Stimulated activated naive B cell treated with anti-CD40 and anti-IgM and Interleukin-4, amounts not matched to agents 10 μg/mL and 1 μg/mL and 100 μg/mL, for 72 hours (primary cell): ENCODE measurements at regions not wholly inside any gene's neighbourhood (a gene's known extent, or its start where the extent isn't known, plus 50 kb on each side); places are given as distances from the start of the nearest gene placed in this dataset.

Experiments used
- ATAC-seq, 2 donors: fragments of 150-1000 bp; cut with Tn5 transposase; replicated peaks; 2 replicates each; pipeline ENCODE4 v1.10.0; 2021; ENCODE audit warnings: moderate library complexity in 1 of 2
- DNase-seq: peaks from one replicate; pipeline ENCODE4 v3.0.0; 2021
- H3K27ac Mint-ChIP-seq: one replicate; pipeline ENCODE4 v1.8.0; 2022; ENCODE audit warnings: mild to moderate bottlenecking, mixed read lengths
- H3K27me3 Mint-ChIP-seq, 2 donors: one replicate each; pipeline ENCODE4 v1.8.0; 2022; ENCODE audit warnings: mixed read lengths in 2 of 2
- H3K36me3 Mint-ChIP-seq, 2 donors: one replicate each; pipeline ENCODE4 v1.8.0; 2022; ENCODE audit warnings: mixed read lengths in 2 of 2, mild to moderate bottlenecking in 1 of 2
- H3K4me1 Mint-ChIP-seq, 2 donors: one replicate each; pipeline ENCODE4 v1.8.0; 2022; ENCODE audit warnings: mixed read lengths in 2 of 2, mild to moderate bottlenecking in 1 of 2
- H3K4me3 Mint-ChIP-seq, 2 donors: one replicate each; pipeline ENCODE4 v1.8.0; 2022; ENCODE audit warnings: mild to moderate bottlenecking in 2 of 2, mixed read lengths in 2 of 2, moderate library complexity in 1 of 2
- H3K9me3 Mint-ChIP-seq, 2 donors: one replicate each; pipeline ENCODE4 v1.8.0; 2022; ENCODE audit warnings: mixed read lengths in 2 of 2, mild to moderate bottlenecking in 1 of 2

DNA sequence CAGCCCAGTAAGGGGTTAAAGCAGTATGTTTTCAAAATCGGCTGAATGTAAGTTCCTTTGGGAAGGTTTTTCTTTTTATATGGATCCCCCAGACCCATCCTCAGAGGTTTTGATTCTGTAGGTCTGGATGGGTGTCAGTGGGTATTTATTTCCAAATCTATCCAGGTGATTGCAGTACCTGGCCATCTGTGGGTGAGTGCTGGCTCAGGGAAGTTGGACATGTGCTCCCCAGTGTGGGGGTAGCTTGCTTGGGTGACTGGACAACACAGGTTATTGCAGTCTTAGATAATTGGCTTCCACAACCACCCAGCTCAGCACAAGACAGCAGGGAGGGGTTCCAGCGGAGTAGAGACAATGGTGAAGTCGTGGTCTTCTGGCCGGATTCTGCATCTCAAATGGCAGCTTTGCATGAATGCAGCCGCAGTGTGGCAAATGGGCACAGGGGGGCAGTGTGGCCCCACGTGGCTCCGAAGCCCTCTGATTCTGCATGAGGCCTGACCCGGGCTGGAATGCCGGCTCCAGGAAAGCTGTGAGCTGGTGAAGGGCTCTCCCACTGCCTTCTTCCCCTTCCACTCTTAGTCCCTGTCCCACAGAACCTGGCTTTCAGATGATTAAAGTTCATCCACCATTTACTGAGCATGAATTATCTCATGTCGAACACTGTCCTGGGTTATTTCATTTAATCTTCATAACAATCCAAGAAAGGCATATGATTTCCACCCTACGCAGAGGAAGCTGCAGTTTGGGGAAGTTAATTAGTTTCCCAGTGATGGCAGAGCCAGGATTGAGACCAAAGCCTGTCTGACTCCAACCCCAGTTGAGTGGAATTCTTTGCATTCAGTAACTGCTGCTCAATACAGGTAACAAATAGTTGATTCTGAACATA, 64.5 kb upstream of the SYPL1 start:
- H3K27me3 Mint-ChIP-seq = peaks cover 27% of the 10 kb centered on the region in 2 donors
- ATAC-seq (peak; percentile 81 to 85), DNase-seq (peak; percentile 46)
- peaks cover 5 to 12% of the 10 kb centered on the region in 2 donors for H3K4me1 Mint-ChIP-seq
- no peak overlapping the region for H3K4me3 Mint-ChIP-seq
- no peaks in the 10 kb centered on the region for H3K9me3 Mint-ChIP-seq
- no peaks in the 10 kb centered on the region for H3K36me3 Mint-ChIP-seq
- H3K27ac Mint-ChIP-seq = no peak overlapping the region

GRCh38 chr7:106175507-106175906, 63.4 kb upstream of the SYPL1 start:
- no peak for ATAC-seq
- Mint-ChIP-seq H3K9me3 (no peaks in the 10 kb centered on the region), H3K27ac (no peak overlapping the region), H3K4me3 (no peak overlapping the region), H3K27me3 (peaks cover 23 to 24% of the 10 kb centered on the region in 2 donors), H3K4me1 (peaks cover 5 to 12% of the 10 kb centered on the region in 2 donors), H3K36me3 (no peaks in the 10 kb centered on the region)
- no peak for DNase-seq

GRCh38 chr7:106170651-106171050, 58.5 kb upstream of the SYPL1 start:
- Mint-ChIP-seq H3K27ac (no peak overlapping the region), H3K4me3 (no peak overlapping the region), H3K4me1 (peaks cover 3 to 10% of the 10 kb centered on the region in 2 donors), H3K27me3 (peaks cover 0 to 8% of the 10 kb centered on the region in 2 donors), H3K36me3 (no peaks in the 10 kb centered on the region), H3K9me3 (no peaks in the 10 kb centered on the region)
- ATAC-seq (no peak), DNase-seq (no peak)

GRCh38 chr7:106169821-106170610, 57.9 kb upstream of the SYPL1 start:
- Mint-ChIP-seq H3K27ac (no peak overlapping the region), H3K9me3 (no peaks in the 10 kb centered on the region), H3K27me3 (peaks cover 0 to 4% of the 10 kb centered on the region in 2 donors), H3K36me3 (no peaks in the 10 kb centered on the region), H3K4me3 (no peak overlapping the region), H3K4me1 (peaks cover 6 to 17% of the 10 kb centered on the region in 2 donors)
- no peak for DNase-seq
- no peak for ATAC-seq

DNA sequence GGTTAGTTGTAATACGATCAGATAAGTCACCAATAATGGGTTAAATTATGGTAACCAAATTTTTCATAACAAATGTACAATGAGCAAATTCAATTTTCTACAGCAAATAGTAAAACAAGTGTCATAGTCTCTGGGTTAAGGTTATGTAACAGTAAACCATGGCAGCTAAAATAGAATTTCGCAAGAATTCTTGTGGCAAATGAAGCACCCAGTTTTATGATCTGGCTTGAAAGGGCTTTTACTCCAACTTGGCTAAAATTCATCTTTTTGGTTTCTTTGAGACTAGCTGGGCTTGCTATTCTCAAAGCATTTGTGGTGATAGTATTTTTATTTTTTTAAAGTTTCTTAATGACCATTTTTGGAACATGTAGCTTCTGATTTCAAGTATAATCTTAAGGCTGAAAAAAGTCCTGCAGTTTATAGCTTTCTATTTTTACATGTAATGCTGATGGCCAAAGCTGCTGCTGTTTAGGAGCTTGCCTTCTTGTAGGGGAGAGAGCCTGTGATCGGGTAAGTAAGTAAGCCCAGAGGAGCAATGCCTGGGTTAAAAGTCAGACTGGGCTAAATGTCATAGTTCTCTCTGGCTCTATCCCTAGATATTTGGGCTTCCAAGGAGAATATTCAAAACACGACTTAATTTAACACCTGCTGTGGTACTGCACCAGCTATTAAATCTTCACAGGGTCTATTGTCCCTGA, 55.5 kb upstream of the SYPL1 start:
- no peak overlapping the region for H3K4me3 Mint-ChIP-seq
- ATAC-seq (no peak), DNase-seq (no peak)
- no peak overlapping the region for H3K27ac Mint-ChIP-seq
- peaks cover 0 to 4% of the 10 kb centered on the region in 2 donors for H3K27me3 Mint-ChIP-seq
- peaks cover 6 to 17% of the 10 kb centered on the region in 2 donors for H3K4me1 Mint-ChIP-seq
- peaks cover 7 to 11% of the 10 kb centered on the region in 2 donors for H3K36me3 Mint-ChIP-seq
- H3K9me3 Mint-ChIP-seq = peaks cover 6 to 9% of the 10 kb centered on the region in 2 donors

GRCh38 chr7:106166651-106167342, 54.7 kb upstream of the SYPL1 start:
- peaks cover 6 to 17% of the 10 kb centered on the region in 2 donors for H3K4me1 Mint-ChIP-seq
- peaks cover 6 to 9% of the 10 kb centered on the region in 2 donors for H3K9me3 Mint-ChIP-seq
- no peak for ATAC-seq
- no peak overlapping the region for H3K27ac Mint-ChIP-seq
- no peak overlapping the region for H3K4me3 Mint-ChIP-seq
- peaks cover 0 to 4% of the 10 kb centered on the region in 2 donors for H3K27me3 Mint-ChIP-seq
- peaks cover 7 to 11% of the 10 kb centered on the region in 2 donors for H3K36me3 Mint-ChIP-seq
- no peak for DNase-seq

GRCh38 chr7:106165337-106165736, 53.2 kb upstream of the SYPL1 start:
- H3K4me1 Mint-ChIP-seq = peaks cover 6 to 17% of the 10 kb centered on the region in 2 donors
- ATAC-seq (peak; percentile 94), DNase-seq (peak; percentile 37)
- no peak overlapping the region for H3K4me3 Mint-ChIP-seq
- H3K9me3 Mint-ChIP-seq = peaks cover 6 to 9% of the 10 kb centered on the region in 2 donors
- no peak overlapping the region for H3K27ac Mint-ChIP-seq
- H3K36me3 Mint-ChIP-seq = peaks cover 7 to 11% of the 10 kb centered on the region in 2 donors
- H3K27me3 Mint-ChIP-seq = peaks cover 0 to 9% of the 10 kb centered on the region in 2 donors

- ATAC-seq (no peak), DNase-seq (no peak)
- Mint-ChIP-seq H3K27me3 (peaks cover 0 to 14% of the 10 kb centered on the region in 2 donors), H3K4me3 (no peak overlapping the region), H3K27ac (no peak overlapping the region), H3K9me3 (peaks cover 6 to 9% of the 10 kb centered on the region in 2 donors), H3K4me1 (peaks cover 6 to 17% of the 10 kb centered on the region in 2 donors), H3K36me3 (peaks cover 7 to 11% of the 10 kb centered on the region in 2 donors)
These were observed 51.1 kb upstream of the SYPL1 start for GRCh38 chr7:106163257-106163656.
